Astrocyte (in vitro differentiated cells and primary cell): ENCODE measurements at regions not wholly inside any gene's neighbourhood (a gene's known extent, or its start where the extent isn't known, plus 50 kb on each side); places are given as distances from the start of the nearest gene placed in this dataset.

ENCODE experiments used
- DNase-seq: peaks from one replicate; pipeline ENCODE4 v3.0.0-alpha.2; 2010; ENCODE audit warnings: low read depth
- FAIRE-seq: peaks from 2 replicates; lab custom pipeline; 2011; peaks lifted over from hg19 to GRCh38; lab: Jason Lieb, UNC
- H2AFZ ChIP-seq: 2 replicates; pipeline ENCODE4 v1.6.0; 2012; ENCODE audit warnings: low read depth, low read length, inconsistent platforms
- H3K27ac ChIP-seq: 2 replicates; pipeline ENCODE4 v1.5.1; 2011; ENCODE audit warnings: low read depth, low read length, inconsistent platforms
- H3K27me3 ChIP-seq: 2 replicates; pipeline ENCODE4 v1.6.0; 2011; ENCODE audit warnings: low read length, inconsistent platforms; ENCODE audit not compliant: insufficient read depth
- H3K36me3 ChIP-seq: 2 replicates; pipeline ENCODE4 v1.5.1; 2011; ENCODE audit warnings: low read length, inconsistent platforms; ENCODE audit not compliant: insufficient read depth
- H3K4me1 ChIP-seq: 2 replicates; pipeline ENCODE4 v1.5.1; 2011; ENCODE audit warnings: low read length, inconsistent platforms; ENCODE audit not compliant: insufficient read depth
- H3K4me2 ChIP-seq: 2 replicates; pipeline ENCODE4 v1.6.0; 2012; ENCODE audit warnings: low read length, inconsistent platforms
- H3K4me3 ChIP-seq: 2 replicates; pipeline ENCODE4 v1.5.1; 2011; ENCODE audit warnings: low read depth, mild to moderate bottlenecking, low read length, inconsistent platforms; ENCODE audit not compliant: insufficient read depth
- H3K79me2 ChIP-seq: 2 replicates; pipeline ENCODE4 v1.6.0; 2012; ENCODE audit warnings: mild to moderate bottlenecking, low read length, inconsistent platforms; ENCODE audit not compliant: insufficient read depth
- H3K9ac ChIP-seq: 2 replicates; pipeline ENCODE4 v1.6.0; 2012; ENCODE audit warnings: mild to moderate bottlenecking, low read length, inconsistent platforms
- H3K9me3 ChIP-seq: 2 replicates; pipeline ENCODE4 v1.5.1; 2012; ENCODE audit warnings: low read depth, mild to moderate bottlenecking, low read length, inconsistent platforms; ENCODE audit not compliant: insufficient read depth
- H4K20me1 ChIP-seq: 2 replicates; pipeline ENCODE4 v1.6.0; 2012; ENCODE audit warnings: low read length, inconsistent platforms; ENCODE audit not compliant: insufficient read depth
- H3K27ac Mint-ChIP-seq: one replicate; pipeline ENCODE4 v1.8.0; 2021; ENCODE audit warnings: mild to moderate bottlenecking, mixed read lengths; ENCODE audit not compliant: unreplicated experiment
- H3K27me3 Mint-ChIP-seq: one replicate; pipeline ENCODE4 v1.8.0; 2021; ENCODE audit warnings: low read depth, mixed read lengths; ENCODE audit not compliant: unreplicated experiment
- H3K36me3 Mint-ChIP-seq: one replicate; pipeline ENCODE4 v1.8.0; 2021; ENCODE audit warnings: low read depth, mixed read lengths; ENCODE audit not compliant: unreplicated experiment
- H3K4me1 Mint-ChIP-seq: one replicate; pipeline ENCODE4 v1.8.0; 2021; ENCODE audit warnings: low read depth, mixed read lengths; ENCODE audit not compliant: unreplicated experiment
- H3K4me3 Mint-ChIP-seq: one replicate; pipeline ENCODE4 v1.8.0; 2021; ENCODE audit warnings: mild to moderate bottlenecking, moderate library complexity, mixed read lengths; ENCODE audit not compliant: unreplicated experiment
- H3K9me3 Mint-ChIP-seq: one replicate; pipeline ENCODE4 v1.8.0; 2021; ENCODE audit warnings: mild to moderate bottlenecking, mixed read lengths; ENCODE audit not compliant: unreplicated experiment
- CTCF ChIP-seq: IDR thresholded peaks from 2 replicates; pipeline ENCODE4 v1.5.1; 2011; ENCODE audit warnings: low read depth, mild to moderate bottlenecking, inconsistent platforms, low read length, moderate library complexity; ENCODE audit not compliant: insufficient read depth
- EZH2 ChIP-seq: IDR thresholded peaks from 2 replicates; pipeline ENCODE4 v1.6.1; 2012; ENCODE audit warnings: mild to moderate bottlenecking, low read length, inconsistent platforms; ENCODE audit not compliant: insufficient read depth

- no peaks in the 10 kb centered on the region for H3K79me2 ChIP-seq
- H2AFZ ChIP-seq, result no peak overlapping the region
- no peaks in the 10 kb centered on the region for H3K36me3 ChIP-seq
- peaks cover 4% of the 10 kb centered on the region for H3K9me3 Mint-ChIP-seq
- no peak for FAIRE-seq
- no peaks in the 10 kb centered on the region for H3K9me3 ChIP-seq
- no peaks in the 10 kb centered on the region for H3K27me3 Mint-ChIP-seq
- no peak overlapping the region for H3K4me3 ChIP-seq
- H3K4me3 Mint-ChIP-seq, result no peak overlapping the region
- H4K20me1 ChIP-seq, result no peaks in the 10 kb centered on the region
- no peak overlapping the region for H3K4me2 ChIP-seq
- H3K36me3 Mint-ChIP-seq, result no peaks in the 10 kb centered on the region
- H3K9ac ChIP-seq, result no peak overlapping the region
- H3K27ac ChIP-seq, result no peak overlapping the region
- no peaks in the 10 kb centered on the region for H3K4me1 ChIP-seq
- H3K4me1 Mint-ChIP-seq, result peaks cover 1% of the 10 kb centered on the region
- no peaks in the 10 kb centered on the region for H3K27me3 ChIP-seq
- TF ChIP-seq EZH2, result no peak
- no peak for TF ChIP-seq CTCF
- DNase-seq, result peak; percentile 2
- no peak overlapping the region for H3K27ac Mint-ChIP-seq
Observed at GRCh38 chr6:91185072-91185471, 598.2 kb upstream of the MAP3K7 start.

- TF ChIP-seq CTCF (no peak), EZH2 (no peak)
- H3K4me1 Mint-ChIP-seq, result peaks cover 1% of the 10 kb centered on the region
- Histone ChIP-seq H3K36me3 (no peaks in the 10 kb centered on the region), H3K4me3 (no peak overlapping the region), H3K4me1 (no peaks in the 10 kb centered on the region), H3K4me2 (no peak overlapping the region), H3K79me2 (no peaks in the 10 kb centered on the region), H3K9me3 (no peaks in the 10 kb centered on the region), H3K27ac (no peak overlapping the region), H4K20me1 (no peaks in the 10 kb centered on the region), H3K27me3 (no peaks in the 10 kb centered on the region), H3K9ac (no peak overlapping the region), H2AFZ (no peak overlapping the region)
- no peak for DNase-seq
- peaks cover 2% of the 10 kb centered on the region for H3K9me3 Mint-ChIP-seq
- H3K27ac Mint-ChIP-seq, result no peak overlapping the region
- FAIRE-seq, result no peak
- no peaks in the 10 kb centered on the region for H3K36me3 Mint-ChIP-seq
- no peak overlapping the region for H3K4me3 Mint-ChIP-seq
- no peaks in the 10 kb centered on the region for H3K27me3 Mint-ChIP-seq
Observed at GRCh38 chr6:91181416-91181815, 594.5 kb upstream of the MAP3K7 start.

- FAIRE-seq, result no peak
- no peaks in the 10 kb centered on the region for H3K79me2 ChIP-seq
- H3K9ac ChIP-seq, result no peak overlapping the region
- H3K36me3 Mint-ChIP-seq, result no peaks in the 10 kb centered on the region
- no peak overlapping the region for H3K4me3 ChIP-seq
- no peak for DNase-seq
- no peak overlapping the region for H2AFZ ChIP-seq
- H3K4me1 Mint-ChIP-seq, result peaks cover 5% of the 10 kb centered on the region
- no peaks in the 10 kb centered on the region for H3K36me3 ChIP-seq
- H3K27me3 Mint-ChIP-seq, result no peaks in the 10 kb centered on the region
- no peaks in the 10 kb centered on the region for H3K9me3 Mint-ChIP-seq
- H4K20me1 ChIP-seq, result no peaks in the 10 kb centered on the region
- H3K27ac Mint-ChIP-seq, result no peak overlapping the region
- H3K9me3 ChIP-seq, result no peaks in the 10 kb centered on the region
- H3K27me3 ChIP-seq, result no peaks in the 10 kb centered on the region
- TF ChIP-seq CTCF (no peak), EZH2 (no peak)
- H3K4me3 Mint-ChIP-seq, result no peak overlapping the region
- no peak overlapping the region for H3K4me2 ChIP-seq
- H3K4me1 ChIP-seq, result no peaks in the 10 kb centered on the region
- no peak overlapping the region for H3K27ac ChIP-seq
Observed at GRCh38 chr6:91173651-91174050, 586.8 kb upstream of the MAP3K7 start.
